ENCODE measurements at regions not wholly inside any gene's neighbourhood (a gene's known extent, or its start where the extent isn't known, plus 50 kb on each side); places are given as distances from the start of the nearest gene placed in this dataset.

GRCh38 chr9:117957267-117957666, 253.1 kb downstream of the TLR4 start:
- TF ChIP-seq, protein P1, sequence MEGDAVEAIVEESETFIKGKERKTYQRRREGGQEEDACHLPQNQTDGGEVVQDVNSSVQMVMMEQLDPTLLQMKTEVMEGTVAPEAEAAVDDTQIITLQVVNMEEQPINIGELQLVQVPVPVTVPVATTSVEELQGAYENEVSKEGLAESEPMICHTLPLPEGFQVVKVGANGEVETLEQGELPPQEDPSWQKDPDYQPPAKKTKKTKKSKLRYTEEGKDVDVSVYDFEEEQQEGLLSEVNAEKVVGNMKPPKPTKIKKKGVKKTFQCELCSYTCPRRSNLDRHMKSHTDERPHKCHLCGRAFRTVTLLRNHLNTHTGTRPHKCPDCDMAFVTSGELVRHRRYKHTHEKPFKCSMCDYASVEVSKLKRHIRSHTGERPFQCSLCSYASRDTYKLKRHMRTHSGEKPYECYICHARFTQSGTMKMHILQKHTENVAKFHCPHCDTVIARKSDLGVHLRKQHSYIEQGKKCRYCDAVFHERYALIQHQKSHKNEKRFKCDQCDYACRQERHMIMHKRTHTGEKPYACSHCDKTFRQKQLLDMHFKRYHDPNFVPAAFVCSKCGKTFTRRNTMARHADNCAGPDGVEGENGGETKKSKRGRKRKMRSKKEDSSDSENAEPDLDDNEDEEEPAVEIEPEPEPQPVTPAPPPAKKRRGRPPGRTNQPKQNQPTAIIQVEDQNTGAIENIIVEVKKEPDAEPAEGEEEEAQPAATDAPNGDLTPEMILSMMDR (IDR thresholded peaks at IDR 0.05): no peak
- no peak for TF ChIP-seq POLR2A (IDR thresholded peaks at IDR 0.05)
